ENCODE measurements at regions not wholly inside any gene's neighbourhood (a gene's known extent, or its start where the extent isn't known, plus 50 kb on each side); places are given as distances from the start of the nearest gene placed in this dataset.

- Histone ChIP-seq H3K4me3 (ENCODE audit: low read depth, low read length) (no peak overlapping the region), H3K36me3 (ENCODE audit: control insufficient read depth, insufficient read depth, low read length) (no peaks in the 10 kb centered on the region), H3K9me3 (ENCODE audit: control insufficient read depth, insufficient read depth, low read length) (no peaks in the 10 kb centered on the region), H3K4me1 (ENCODE audit: control insufficient read depth, insufficient read depth, low read length) (no peaks in the 10 kb centered on the region), H3K9ac (ENCODE audit: low read depth, low read length) (no peak overlapping the region), H3K27me3 (ENCODE audit: control insufficient read depth, insufficient read depth, low read length) (no peaks in the 10 kb centered on the region)
Observed at GRCh38 chr20:62567246-62568044, 74.9 kb upstream of the SLCO4A1 start.

- Histone ChIP-seq H3K9me3 (ENCODE audit: control insufficient read depth, insufficient read depth, low read length) (no peaks in the 10 kb centered on the region), H3K4me1 (ENCODE audit: control insufficient read depth, insufficient read depth, low read length) (no peaks in the 10 kb centered on the region), H3K4me3 (ENCODE audit: low read depth, low read length) (no peak overlapping the region), H3K27me3 (ENCODE audit: control insufficient read depth, insufficient read depth, low read length) (no peaks in the 10 kb centered on the region), H3K9ac (ENCODE audit: low read depth, low read length) (no peak overlapping the region), H3K36me3 (ENCODE audit: control insufficient read depth, insufficient read depth, low read length) (no peaks in the 10 kb centered on the region)
Observed at GRCh38 chr20:62568045-62568389, 74.3 kb upstream of the SLCO4A1 start.

- no peak overlapping the region for H3K4me3 ChIP-seq (ENCODE audit: low read depth, low read length)
- H3K27me3 ChIP-seq (ENCODE audit: control insufficient read depth, insufficient read depth, low read length): no peaks in the 10 kb centered on the region
- no peak overlapping the region for H3K9ac ChIP-seq (ENCODE audit: low read depth, low read length)
- no peaks in the 10 kb centered on the region for H3K36me3 ChIP-seq (ENCODE audit: control insufficient read depth, insufficient read depth, low read length)
- no peaks in the 10 kb centered on the region for H3K9me3 ChIP-seq (ENCODE audit: control insufficient read depth, insufficient read depth, low read length)
- H3K4me1 ChIP-seq (ENCODE audit: control insufficient read depth, insufficient read depth, low read length): no peaks in the 10 kb centered on the region
Observed at GRCh38 chr20:62569615-62570014, 72.7 kb upstream of the SLCO4A1 start.

- no peaks in the 10 kb centered on the region for H3K9me3 ChIP-seq (ENCODE audit: control insufficient read depth, insufficient read depth, low read length)
- no peak overlapping the region for H3K4me3 ChIP-seq (ENCODE audit: low read depth, low read length)
- no peaks in the 10 kb centered on the region for H3K36me3 ChIP-seq (ENCODE audit: control insufficient read depth, insufficient read depth, low read length)
- H3K27me3 ChIP-seq (ENCODE audit: control insufficient read depth, insufficient read depth, low read length): no peaks in the 10 kb centered on the region
- H3K4me1 ChIP-seq (ENCODE audit: control insufficient read depth, insufficient read depth, low read length): no peaks in the 10 kb centered on the region
- H3K9ac ChIP-seq (ENCODE audit: low read depth, low read length): no peak overlapping the region
Observed at GRCh38 chr20:62570403-62570802, 71.9 kb upstream of the SLCO4A1 start.

GRCh38 chr20:62570897-62571668 lies 71.2 kb upstream of the SLCO4A1 start:
- Histone ChIP-seq H3K36me3 (ENCODE audit: control insufficient read depth, insufficient read depth, low read length) (no peaks in the 10 kb centered on the region), H3K9me3 (ENCODE audit: control insufficient read depth, insufficient read depth, low read length) (no peaks in the 10 kb centered on the region), H3K4me3 (ENCODE audit: low read depth, low read length) (no peak overlapping the region), H3K27me3 (ENCODE audit: control insufficient read depth, insufficient read depth, low read length) (no peaks in the 10 kb centered on the region), H3K9ac (ENCODE audit: low read depth, low read length) (no peak overlapping the region), H3K4me1 (ENCODE audit: control insufficient read depth, insufficient read depth, low read length) (no peaks in the 10 kb centered on the region)

- Histone ChIP-seq H3K9ac (ENCODE audit: low read depth, low read length) (no peak overlapping the region), H3K4me1 (ENCODE audit: control insufficient read depth, insufficient read depth, low read length) (no peaks in the 10 kb centered on the region), H3K36me3 (ENCODE audit: control insufficient read depth, insufficient read depth, low read length) (no peaks in the 10 kb centered on the region), H3K4me3 (ENCODE audit: low read depth, low read length) (no peak overlapping the region), H3K9me3 (ENCODE audit: control insufficient read depth, insufficient read depth, low read length) (no peaks in the 10 kb centered on the region), H3K27me3 (ENCODE audit: control insufficient read depth, insufficient read depth, low read length) (no peaks in the 10 kb centered on the region)
Observed at GRCh38 chr20:62571669-62572344, 70.5 kb upstream of the SLCO4A1 start.

- H3K36me3 ChIP-seq (ENCODE audit: control insufficient read depth, insufficient read depth, low read length): no peaks in the 10 kb centered on the region
- no peaks in the 10 kb centered on the region for H3K27me3 ChIP-seq (ENCODE audit: control insufficient read depth, insufficient read depth, low read length)
Observed at GRCh38 chr20:62572980-62573379, 69.3 kb upstream of the SLCO4A1 start.

DNA sequence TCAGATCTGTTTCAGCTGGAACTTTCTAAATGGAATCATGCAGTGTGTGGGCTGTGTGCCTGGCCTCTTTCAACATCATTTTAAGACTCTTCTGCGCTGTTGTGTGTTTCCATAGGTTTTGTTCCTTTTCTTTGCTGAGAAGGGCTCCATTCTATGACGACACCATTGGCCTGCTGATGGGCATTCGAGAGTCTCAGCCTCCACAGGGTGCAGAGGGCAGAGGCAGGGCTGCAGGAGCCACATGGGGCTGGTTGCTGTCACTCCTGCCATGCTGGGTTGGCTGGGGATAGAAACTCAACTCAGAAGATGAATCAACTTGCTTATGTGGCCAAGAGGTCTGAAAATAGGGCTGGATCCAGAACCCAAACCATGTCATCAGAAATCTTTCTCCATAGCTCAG lies 68.5 kb upstream of the SLCO4A1 start:
- Histone ChIP-seq H3K4me3 (ENCODE audit: low read depth, low read length) (no peak overlapping the region), H3K27me3 (ENCODE audit: control insufficient read depth, insufficient read depth, low read length) (no peaks in the 10 kb centered on the region), H3K4me1 (ENCODE audit: control insufficient read depth, insufficient read depth, low read length) (peaks cover 3% of the 10 kb centered on the region), H3K9me3 (ENCODE audit: control insufficient read depth, insufficient read depth, low read length) (no peaks in the 10 kb centered on the region), H3K9ac (ENCODE audit: low read depth, low read length) (no peak overlapping the region), H3K36me3 (ENCODE audit: control insufficient read depth, insufficient read depth, low read length) (no peaks in the 10 kb centered on the region)

More at GRCh38 chr20:62572980-62573379, 69.3 kb upstream of the SLCO4A1 start:
- no peak overlapping the region for H3K9ac ChIP-seq (ENCODE audit: low read depth, low read length)
- no peak overlapping the region for H3K4me3 ChIP-seq (ENCODE audit: low read depth, low read length)
- H3K4me1 ChIP-seq (ENCODE audit: control insufficient read depth, insufficient read depth, low read length): peaks cover 3% of the 10 kb centered on the region
- H3K9me3 ChIP-seq (ENCODE audit: control insufficient read depth, insufficient read depth, low read length): no peaks in the 10 kb centered on the region

- Histone ChIP-seq H3K27me3 (ENCODE audit: control insufficient read depth, insufficient read depth, low read length) (peaks cover 2% of the 10 kb centered on the region), H3K36me3 (ENCODE audit: control insufficient read depth, insufficient read depth, low read length) (no peaks in the 10 kb centered on the region), H3K9me3 (ENCODE audit: control insufficient read depth, insufficient read depth, low read length) (no peaks in the 10 kb centered on the region), H3K9ac (ENCODE audit: low read depth, low read length) (no peak overlapping the region), H3K4me1 (ENCODE audit: control insufficient read depth, insufficient read depth, low read length) (peaks cover 3% of the 10 kb centered on the region), H3K4me3 (ENCODE audit: low read depth, low read length) (no peak overlapping the region)
Observed at GRCh38 chr20:62574230-62574993, 67.9 kb upstream of the SLCO4A1 start.

- peaks cover 3% of the 10 kb centered on the region for H3K27me3 ChIP-seq (ENCODE audit: control insufficient read depth, insufficient read depth, low read length)
- H3K36me3 ChIP-seq (ENCODE audit: control insufficient read depth, insufficient read depth, low read length): no peaks in the 10 kb centered on the region
- H3K9me3 ChIP-seq (ENCODE audit: control insufficient read depth, insufficient read depth, low read length): no peaks in the 10 kb centered on the region
- H3K4me3 ChIP-seq (ENCODE audit: low read depth, low read length): no peak overlapping the region
- no peak overlapping the region for H3K9ac ChIP-seq (ENCODE audit: low read depth, low read length)
- H3K4me1 ChIP-seq (ENCODE audit: control insufficient read depth, insufficient read depth, low read length): peaks cover 3% of the 10 kb centered on the region
Observed at GRCh38 chr20:62575976-62576722, 66.2 kb upstream of the SLCO4A1 start.

All from iPS-15b (cell line).